IMR-90 (cell line): ENCODE measurements at regions not wholly inside any gene's neighbourhood (a gene's known extent, or its start where the extent isn't known, plus 50 kb on each side); places are given as distances from the start of the nearest gene placed in this dataset.

Experiments used
- ATAC-seq: fragments of 200-7000 bp; cut with Tn5 transposase; 2 replicates; pipeline ENCODE4 v1.9.1; 2020; ENCODE audit warnings: low read depth, mild to moderate bottlenecking, moderate library complexity
- BruUV-seq: library from RNA; stranded (reverse); fragments of 400-500 nt; replicated peaks from 2 replicates; lab custom pipeline; 2021; lab: Mats Ljungman, UMichigan
- CTCF ChIA-PET: fragments of 300-600 bp; formaldehyde crosslinking; extraction: SDS; loops from one replicate; lab custom pipeline; 2021; ENCODE audit warnings: antibody characterized with exemption; lab: Yijun Ruan, JAX
- POLR2A ChIA-PET: fragments of 300-600 bp; sonication (Branson Sonifier 250); formaldehyde crosslinking; loops from one replicate; lab custom pipeline; 2022; ENCODE audit warnings: antibody characterized with exemption; ENCODE audit not compliant: unreplicated experiment; lab: Charles Lee
- DNase-seq: peaks from one replicate; pipeline ENCODE4 v3.0.0; 2013
- H2AFZ ChIP-seq: replicated peaks from 2 replicates; pipeline ENCODE3; 2013; ENCODE audit warnings: low read length, mild to moderate bottlenecking; ENCODE audit not compliant: poor library complexity
- H2AK5ac ChIP-seq: 2 replicates; pipeline ENCODE4 v1.6.1; 2013; ENCODE audit warnings: low read depth, low read length, inconsistent platforms
- H2AK9ac ChIP-seq: replicated peaks from 2 replicates; pipeline ENCODE3; 2013; ENCODE audit warnings: mild to moderate bottlenecking, low read depth, low read length, moderate library complexity; ENCODE audit not compliant: poor library complexity
- H2BK120ac ChIP-seq: 2 replicates; pipeline ENCODE4 v1.6.1; 2013; ENCODE audit warnings: low read depth, low read length, inconsistent platforms
- H2BK15ac ChIP-seq: 3 replicates; pipeline ENCODE4 v1.6.1; 2013; ENCODE audit warnings: low read depth, low read length, inconsistent platforms
- H2BK20ac ChIP-seq: 2 replicates; pipeline ENCODE4 v1.6.1; 2013; ENCODE audit warnings: low read depth, mild to moderate bottlenecking, inconsistent platforms, low read length, moderate library complexity
- H2BK5ac ChIP-seq: 2 replicates; pipeline ENCODE4 v1.6.1; 2013; ENCODE audit warnings: mild to moderate bottlenecking, low read depth, low read length, inconsistent platforms; ENCODE audit not compliant: poor library complexity, severe bottlenecking
- H3K14ac ChIP-seq: replicated peaks from 2 replicates; pipeline ENCODE4 v1.6.1; 2013; ENCODE audit warnings: low read depth, low read length, inconsistent platforms
- H3K18ac ChIP-seq: 2 replicates; pipeline ENCODE4 v1.6.1; 2013; ENCODE audit warnings: low read depth, low read length, control low read depth
- H3K23ac ChIP-seq: 2 replicates; pipeline ENCODE4 v1.6.1; 2013; ENCODE audit warnings: low read depth, low read length, inconsistent platforms
- H3K27ac ChIP-seq: 2 replicates; pipeline ENCODE4 v1.5.1; 2013; ENCODE audit warnings: mild to moderate bottlenecking, control low read depth, low read length; ENCODE audit not compliant: insufficient read depth
- H3K27me3 ChIP-seq: 2 replicates; pipeline ENCODE4 v1.6.1; 2013; ENCODE audit warnings: low read length; ENCODE audit not compliant: control insufficient read depth, insufficient read depth
- H3K36me3 ChIP-seq: 2 replicates; pipeline ENCODE4 v1.6.1; 2013; ENCODE audit warnings: low read length, mixed read lengths; ENCODE audit not compliant: control insufficient read depth, insufficient read depth
- H3K4ac ChIP-seq: 2 replicates; pipeline ENCODE4 v1.6.1; 2013; ENCODE audit warnings: low read depth, low read length, inconsistent platforms
- H3K4me1 ChIP-seq: 2 replicates; pipeline ENCODE4 v1.6.1; 2013; ENCODE audit warnings: low read length, mixed read lengths; ENCODE audit not compliant: control insufficient read depth, insufficient read depth
- H3K4me2 ChIP-seq: 2 replicates; pipeline ENCODE4 v1.6.1; 2013; ENCODE audit warnings: low read depth, mild to moderate bottlenecking, control low read depth, low read length, moderate library complexity
- H3K4me3 ChIP-seq: 2 replicates; pipeline ENCODE4 v1.5.1; 2013; ENCODE audit warnings: low read depth, mild to moderate bottlenecking, control low read depth, low read length, moderate library complexity; ENCODE audit not compliant: insufficient read depth
- H3K56ac ChIP-seq: 2 replicates; pipeline ENCODE4 v1.6.1; 2013; ENCODE audit warnings: low read length, inconsistent platforms; ENCODE audit not compliant: insufficient read depth; ENCODE audit errors: extremely low read depth
- H3K79me1 ChIP-seq, 2 experiments: 2 replicates each; pipeline ENCODE4 v1.6.1; 2013; ENCODE audit warnings: low read length in 2 of 2, inconsistent platforms in 1 of 2, low read depth in 1 of 2
- H3K9ac ChIP-seq: 2 replicates; pipeline ENCODE4 v1.6.1; 2013; ENCODE audit warnings: low read depth, low read length, control low read depth
- H3K9me1 ChIP-seq: 2 replicates; pipeline ENCODE4 v1.6.1; 2013; ENCODE audit warnings: low read length, inconsistent platforms; ENCODE audit not compliant: insufficient read depth
- H3K9me3 ChIP-seq: 2 replicates; pipeline ENCODE4 v1.6.1; 2013; ENCODE audit warnings: low read length; ENCODE audit not compliant: control insufficient read depth, insufficient read depth
- H4K20me1 ChIP-seq: 2 replicates; pipeline ENCODE4 v1.6.1; 2013; ENCODE audit warnings: low read length, inconsistent platforms; ENCODE audit not compliant: insufficient read depth
- H4K5ac ChIP-seq: 2 replicates; pipeline ENCODE4 v1.6.1; 2013; ENCODE audit warnings: mild to moderate bottlenecking, low read depth, low read length, control low read depth
- H4K8ac ChIP-seq, 2 experiments: 2 replicates each; pipeline ENCODE4 v1.6.1; 2013; ENCODE audit warnings: low read depth in 2 of 2, low read length in 2 of 2, control low read depth in 1 of 2, inconsistent platforms in 1 of 2
- H4K91ac ChIP-seq: 2 replicates; pipeline ENCODE4 v1.6.1; 2013; ENCODE audit warnings: low read depth, low read length, inconsistent platforms; ENCODE audit not compliant: insufficient read depth
- CTCF ChIP-seq: conservative IDR thresholded peaks from 2 replicates; pipeline ENCODE4 v1.5.1; 2012; ENCODE audit warnings: mild to moderate bottlenecking, low read depth, low read length, improper control_type of control experiment
- WGBS, 2 experiments: methylation state at CpG; one replicate each; pipeline versions ENCODE4 v1.1.5 to v1.1.7; 2013; ENCODE audit warnings: missing lambda C conversion rate in 2 of 2; ENCODE audit not compliant: insufficient read length in 1 of 2; ENCODE audit errors: extremely low coverage in 2 of 2; 5-methylcytosine and 5-hydroxymethylcytosine counted together
- dilution Hi-C: fragments of 300-500 bp; cut with HindIII; formaldehyde crosslinking; loops from one replicate; pipeline ENCODE4 v1.14.3; 2018; ENCODE audit warnings: low sequenced_read_pairs; ENCODE audit not compliant: unreplicated experiment
- in situ Hi-C: fragments of 300-500 bp; cut with MboI; formaldehyde crosslinking; loops from 3 replicates; pipeline ENCODE4 v1.14.3; 2019; ENCODE audit warnings: low sequenced_read_pairs, inconsistent platforms, mixed read lengths
- intact Hi-C: fragments of 100-400 bp; cut with micrococcal nuclease; formaldehyde crosslinking; loops from 2 replicates; pipeline ENCODE4 v1.10.0; 2022

- in situ Hi-C loops (no loop called here), dilution Hi-C loops (no loop called here), intact Hi-C loops (no loop called here)
- Histone ChIP-seq H3K4me1 (peaks cover 2% of the 10 kb centered on the region; the same call in 1 of the 2 replicates), H3K27ac (no peak overlapping the region), H3K23ac (peak overlapping the region; percentile 67; the same call in 1 of the 2 replicates), H3K14ac (peak overlapping the region; percentile 83), H2BK120ac (peak overlapping the region; percentile 96), H3K9me3 (no peaks in the 10 kb centered on the region), H3K36me3 (no peaks in the 10 kb centered on the region), H3K9ac (no peak overlapping the region), H4K91ac (peak overlapping the region; percentile 48), H3K4me2 (no peak overlapping the region), H3K4me3 (no peak overlapping the region), H2AK9ac (no peak overlapping the region), H3K27me3 (no peaks in the 10 kb centered on the region), H2AK5ac (peak overlapping the region; percentile 65; the same call in 1 of the 2 replicates), H4K5ac (no peak overlapping the region), H2BK15ac (peak overlapping the region; percentile 91; the same call in 2 of the 3 replicates), H4K8ac (peak overlapping the region; percentile 61 to 64), H2AFZ (no peak overlapping the region), H3K4ac (peak overlapping the region; percentile 83), H3K18ac (peak overlapping the region; percentile 17; the same call in 1 of the 2 replicates), H2BK5ac (peak overlapping the region; percentile 74), H2BK20ac (peak overlapping the region; percentile 82; the same call in 1 of the 2 replicates), H3K9me1 (no peaks in the 10 kb centered on the region), H3K56ac (peak overlapping the region; percentile 62), H4K20me1 (no peaks in the 10 kb centered on the region), H3K79me1 (peaks cover 0 to 1% of the 10 kb centered on the region in 2 experiments; a peak in 1 of 4 replicates)
- BruUV-seq = no TSS peak
- ATAC-seq (peak; percentile 21; the same call in 1 of the 2 replicates), DNase-seq (peak; percentile 32)
- 100% methylated on average over 1 of the region's 2 CpGs; no CpG with 5 or more reads in 1 of the 2 experiments for WGBS, 2 experiments
- ChIA-PET CTCF (interaction anchor here (1.4 kb wide), 1 partner anchor 10 kb away, joined by 7 read pairs; no protein-coding TSS in a partner anchor), POLR2A (interaction anchor here (1.4 kb wide), 1 partner anchor 11 kb away, joined by 4 read pairs; no protein-coding TSS in a partner anchor)
- no peak for TF ChIP-seq CTCF
Observed at GRCh38 chr12:65526311-65526710, 247.8 kb downstream of the MSRB3 start.
